Panc1 (cell line): ENCODE measurements at regions not wholly inside any gene's neighbourhood (a gene's known extent, or its start where the extent isn't known, plus 50 kb on each side); places are given as distances from the start of the nearest gene placed in this dataset.

Source experiments
- POLR2AphosphoS5 ChIP-seq: IDR thresholded peaks from 2 replicates; pipeline ENCODE4 v1.6.1; 2012; ENCODE audit warnings: mild to moderate bottlenecking, low read depth, low read length, moderate library complexity
- TCF7L2 ChIP-seq: IDR thresholded peaks from 2 replicates; pipeline ENCODE4 v1.6.1; 2011; ENCODE audit warnings: mild to moderate bottlenecking, low read depth, low read length, inconsistent platforms
- TF ChIP-seq, protein P1 (sequence below): fragments of 450-650 bp; IDR thresholded peaks from 2 replicates; pipeline ENCODE4 v1.5.1; 2017; ENCODE audit warnings: mild to moderate bottlenecking

DNA sequence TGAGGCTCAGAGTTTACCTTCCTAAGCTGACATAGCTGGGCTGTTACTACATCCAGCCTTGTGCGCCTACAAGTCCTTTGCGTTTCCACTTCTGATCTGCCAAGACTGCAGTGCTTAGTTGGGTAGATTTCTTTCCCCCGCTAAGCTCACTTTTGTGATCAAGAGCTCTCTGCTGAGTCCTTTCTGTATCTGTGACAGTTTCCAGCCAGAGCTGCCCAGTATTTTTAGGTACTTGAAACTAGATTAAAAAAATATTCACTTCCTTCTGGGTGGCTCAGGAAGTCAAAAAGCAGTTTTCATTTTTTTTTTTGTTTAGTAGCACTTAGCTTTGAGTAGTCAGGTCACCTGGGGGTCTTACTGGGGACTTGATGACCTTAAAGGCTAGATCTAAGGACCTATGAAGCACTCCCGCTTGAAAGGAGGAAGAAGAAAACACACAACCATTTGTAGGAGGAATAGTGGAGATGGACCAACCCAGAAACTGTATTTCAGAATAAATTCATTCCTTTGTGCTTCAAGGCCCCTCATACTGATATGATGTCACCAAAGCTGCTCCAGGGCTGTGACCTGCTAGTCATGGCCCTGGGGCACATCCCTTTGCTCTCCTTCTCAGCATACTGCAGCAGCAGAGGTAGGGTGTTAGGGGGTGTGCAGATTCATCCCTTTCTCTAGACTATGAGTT lies 75.6 kb upstream of the HNF1B start:
- TF ChIP-seq, protein P1, sequence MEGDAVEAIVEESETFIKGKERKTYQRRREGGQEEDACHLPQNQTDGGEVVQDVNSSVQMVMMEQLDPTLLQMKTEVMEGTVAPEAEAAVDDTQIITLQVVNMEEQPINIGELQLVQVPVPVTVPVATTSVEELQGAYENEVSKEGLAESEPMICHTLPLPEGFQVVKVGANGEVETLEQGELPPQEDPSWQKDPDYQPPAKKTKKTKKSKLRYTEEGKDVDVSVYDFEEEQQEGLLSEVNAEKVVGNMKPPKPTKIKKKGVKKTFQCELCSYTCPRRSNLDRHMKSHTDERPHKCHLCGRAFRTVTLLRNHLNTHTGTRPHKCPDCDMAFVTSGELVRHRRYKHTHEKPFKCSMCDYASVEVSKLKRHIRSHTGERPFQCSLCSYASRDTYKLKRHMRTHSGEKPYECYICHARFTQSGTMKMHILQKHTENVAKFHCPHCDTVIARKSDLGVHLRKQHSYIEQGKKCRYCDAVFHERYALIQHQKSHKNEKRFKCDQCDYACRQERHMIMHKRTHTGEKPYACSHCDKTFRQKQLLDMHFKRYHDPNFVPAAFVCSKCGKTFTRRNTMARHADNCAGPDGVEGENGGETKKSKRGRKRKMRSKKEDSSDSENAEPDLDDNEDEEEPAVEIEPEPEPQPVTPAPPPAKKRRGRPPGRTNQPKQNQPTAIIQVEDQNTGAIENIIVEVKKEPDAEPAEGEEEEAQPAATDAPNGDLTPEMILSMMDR, result no peak
- TF ChIP-seq POLR2AphosphoS5, result no peak
- TF ChIP-seq TCF7L2, result no peak
